Upper lobe of right lung (tissue), 1 donor: ENCODE measurements at regions not wholly inside any gene's neighbourhood (a gene's known extent, or its start where the extent isn't known, plus 50 kb on each side); places are given as distances from the start of the nearest gene placed in this dataset.

ENCODE experiments used
- ATAC-seq: fragments of 200-7000 bp; cut with Tn5 transposase; one replicate; pipeline ENCODE4 v1.9.1; 2020; ENCODE audit warnings: mild to moderate bottlenecking, moderate library complexity
- DNase-seq: peaks from one replicate; pipeline ENCODE4 v3.0.0-alpha.2; 2020
- H3K27ac ChIP-seq: fragments of 200-600 bp; one replicate; pipeline ENCODE4 v1.8.0; 2022
- H3K27me3 ChIP-seq: fragments of 200-600 bp; one replicate; pipeline ENCODE4 v1.8.0; 2022; ENCODE audit warnings: mild to moderate bottlenecking
- H3K36me3 ChIP-seq: fragments of 200-600 bp; one replicate; pipeline ENCODE4 v1.8.0; 2022
- H3K4me1 ChIP-seq: fragments of 200-600 bp; one replicate; pipeline ENCODE4 v1.8.0; 2022
- H3K4me3 ChIP-seq: fragments of 200-600 bp; one replicate; pipeline ENCODE4 v1.8.0; 2022; ENCODE audit warnings: mild to moderate bottlenecking
- H3K9me3 ChIP-seq: fragments of 200-600 bp; one replicate; pipeline ENCODE4 v1.8.0; 2022
- CTCF ChIP-seq: fragments of 200-600 bp; IDR thresholded peaks from one replicate; pipeline ENCODE4 v1.8.0; 2022; ENCODE audit warnings: antibody characterized with exemption
- intact Hi-C: fragments of 100-400 bp; cut with DNase I; formaldehyde crosslinking; loops from one replicate; pipeline ENCODE4 v1.11.0; 2022
- donor health status: DM: no; HTN: yes; CAD: no; lungs with severe emphysema.

DNA sequence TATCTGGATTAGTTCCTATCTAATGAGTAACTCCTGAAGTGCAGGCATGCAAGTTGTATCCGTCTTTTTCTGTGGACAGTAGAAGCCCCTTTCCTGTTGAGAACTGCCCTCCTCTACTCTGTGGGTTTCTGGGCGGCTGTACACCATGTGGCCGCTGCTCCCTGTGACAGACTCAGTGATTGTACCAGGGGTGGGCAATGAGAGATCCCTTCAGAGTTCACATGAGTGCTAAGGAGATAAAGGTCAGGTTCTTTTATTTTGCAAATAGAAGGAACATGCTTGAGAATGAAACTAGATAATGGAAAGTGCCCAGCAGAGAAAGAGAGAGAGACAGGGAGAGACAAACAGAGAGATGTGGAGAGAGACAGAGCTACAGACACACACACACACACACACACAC, 76.4 kb upstream of the TAPT1 start:
- Histone ChIP-seq H3K27ac (no peak overlapping the region), H3K27me3 (no peaks in the 10 kb centered on the region), H3K36me3 (no peaks in the 10 kb centered on the region), H3K4me1 (no peaks in the 10 kb centered on the region), H3K4me3 (no peak overlapping the region), H3K9me3 (no peaks in the 10 kb centered on the region)
- ATAC-seq = no peak
- TF ChIP-seq CTCF = no peak
- no peak for DNase-seq
- intact Hi-C loops = no loop called here

DNA sequence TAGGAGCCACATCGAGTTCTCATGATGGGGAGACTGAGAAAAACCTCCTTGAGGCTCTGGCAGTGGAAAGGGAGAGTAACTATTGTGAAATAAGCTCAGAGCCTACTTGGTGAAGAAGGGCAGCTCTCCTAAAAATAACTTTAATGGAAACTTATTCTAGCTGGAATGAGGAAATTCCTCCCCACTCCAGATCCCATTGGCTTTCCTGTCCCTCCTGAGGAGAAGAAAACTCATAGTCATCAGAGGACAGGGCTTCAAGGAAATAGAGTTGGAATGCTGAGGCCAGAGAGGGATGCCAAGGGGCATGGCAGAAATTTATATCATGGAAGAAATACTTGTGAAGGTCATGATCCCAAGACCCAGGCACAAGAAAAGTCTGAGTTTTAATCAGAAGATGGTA, 70.7 kb upstream of the TAPT1 start:
- intact Hi-C loops = no loop called here
- no peak for TF ChIP-seq CTCF
- Histone ChIP-seq H3K27ac (no peak overlapping the region), H3K27me3 (no peaks in the 10 kb centered on the region), H3K4me3 (no peak overlapping the region), H3K9me3 (no peaks in the 10 kb centered on the region), H3K36me3 (no peaks in the 10 kb centered on the region), H3K4me1 (no peaks in the 10 kb centered on the region)
- DNase-seq (no peak), ATAC-seq (no peak)

GRCh38 chr4:16294455-16294854, 68.2 kb upstream of the TAPT1 start:
- Histone ChIP-seq H3K27me3 (no peaks in the 10 kb centered on the region), H3K4me3 (no peak overlapping the region), H3K9me3 (no peaks in the 10 kb centered on the region), H3K27ac (no peak overlapping the region), H3K4me1 (peaks cover 9% of the 10 kb centered on the region), H3K36me3 (no peaks in the 10 kb centered on the region)
- peak; percentile 29 for ATAC-seq
- no peak for TF ChIP-seq CTCF
- DNase-seq = no peak
- intact Hi-C loops = no loop called here

DNA sequence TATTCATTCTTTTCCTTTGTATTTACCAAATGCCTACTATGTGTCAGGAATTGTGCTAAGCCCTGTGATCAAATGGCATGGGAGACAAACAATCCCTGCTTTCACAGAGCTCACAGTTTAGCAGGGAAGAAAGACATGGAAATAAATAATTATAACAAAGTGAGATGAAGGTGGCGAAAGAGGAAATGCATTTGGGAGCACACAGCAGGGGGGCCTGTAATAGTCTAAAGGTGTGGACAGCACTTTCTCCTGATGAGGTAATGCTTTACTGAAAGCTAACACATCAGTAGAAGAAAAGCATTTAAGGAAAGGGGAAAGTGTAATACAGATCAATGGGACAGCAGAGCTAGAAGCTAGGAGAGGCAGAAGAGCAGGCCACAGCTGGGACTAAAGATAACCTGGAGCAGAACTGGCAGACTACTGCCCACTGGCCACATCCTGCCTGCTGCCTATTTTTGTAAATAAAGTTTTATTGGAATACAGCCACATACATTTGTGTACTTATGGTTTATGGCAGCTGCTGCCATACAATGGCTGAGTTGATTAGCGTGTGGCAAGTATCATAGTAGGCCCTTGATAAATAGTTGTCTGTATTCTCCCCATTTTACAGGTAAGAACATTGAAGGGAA, 67.1 kb upstream of the TAPT1 start:
- H3K27ac ChIP-seq = no peak overlapping the region
- DNase-seq (no peak), ATAC-seq (no peak)
- no peak overlapping the region for H3K4me3 ChIP-seq
- intact Hi-C loops = no loop called here
- no peaks in the 10 kb centered on the region for H3K36me3 ChIP-seq
- H3K4me1 ChIP-seq = peaks cover 9% of the 10 kb centered on the region
- H3K27me3 ChIP-seq = no peaks in the 10 kb centered on the region
- TF ChIP-seq CTCF = no peak
- no peaks in the 10 kb centered on the region for H3K9me3 ChIP-seq

GRCh38 chr4:16292585-16292984, 66.3 kb upstream of the TAPT1 start:
- TF ChIP-seq CTCF = no peak
- no peak for DNase-seq
- no peaks in the 10 kb centered on the region for H3K27me3 ChIP-seq
- intact Hi-C loops = no loop called here
- H3K9me3 ChIP-seq = no peaks in the 10 kb centered on the region
- H3K27ac ChIP-seq = no peak overlapping the region
- H3K4me1 ChIP-seq = peaks cover 9% of the 10 kb centered on the region
- no peak for ATAC-seq
- no peak overlapping the region for H3K4me3 ChIP-seq
- H3K36me3 ChIP-seq = no peaks in the 10 kb centered on the region
